Colon (tissue), 2 donors: ENCODE measurements at regions not wholly inside any gene's neighbourhood (a gene's known extent, or its start where the extent isn't known, plus 50 kb on each side); places are given as distances from the start of the nearest gene placed in this dataset.
"Not testable (repeated sequence)": the region's sequence is repeated elsewhere in the genome, so short reads cannot be mapped to it uniquely, and the experiment has no call there.

Experiments used
- FAIRE-seq: peaks from 2 replicates; lab custom pipeline; 2012; peaks lifted over from hg19 to GRCh38; lab: Jason Lieb, UNC
- donor health status: control.
- donor health status: control.

DNA sequence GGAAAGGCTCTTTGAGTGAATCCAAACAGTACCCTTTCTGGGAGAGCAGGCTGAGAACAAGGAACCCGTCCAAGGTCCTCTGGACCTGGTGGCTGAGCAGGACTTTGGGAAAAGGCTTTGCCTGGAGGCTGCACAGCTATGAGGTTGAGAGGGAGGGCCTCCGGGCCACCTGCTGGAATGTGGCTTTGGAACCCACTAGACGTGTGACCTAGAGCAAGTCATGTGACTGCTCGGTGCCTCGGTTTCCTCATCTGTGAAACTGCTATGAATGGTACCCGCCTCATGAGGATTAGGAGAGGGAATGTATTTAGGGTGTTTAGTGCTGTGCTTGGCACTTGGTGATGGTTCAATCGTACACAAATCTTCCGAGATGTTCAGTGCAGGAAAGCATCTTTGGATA lies 50.4 kb downstream of the HAPSTR1 start:
- no peak for FAIRE-seq

DNA sequence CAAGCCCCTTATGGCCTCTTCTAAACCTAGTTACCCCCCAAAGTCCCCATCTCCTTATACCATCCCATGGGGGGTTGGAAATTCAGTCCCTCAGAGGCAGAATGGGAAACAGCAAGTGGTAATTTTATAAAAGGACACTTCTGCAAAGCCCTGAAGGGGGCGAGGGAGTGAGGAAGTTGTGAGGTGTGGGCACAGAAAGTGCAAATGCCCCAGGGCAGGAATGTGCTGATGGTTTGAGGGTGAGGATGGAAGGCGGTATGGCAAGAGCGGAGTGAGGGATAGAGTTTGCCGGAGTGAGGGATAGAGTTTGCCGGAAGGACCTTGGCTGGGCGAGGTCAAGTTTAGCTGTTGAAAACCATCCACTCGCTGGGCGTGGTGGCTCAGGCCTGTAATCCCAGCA lies 52.7 kb downstream of the HAPSTR1 start:
- no peak for FAIRE-seq

DNA sequence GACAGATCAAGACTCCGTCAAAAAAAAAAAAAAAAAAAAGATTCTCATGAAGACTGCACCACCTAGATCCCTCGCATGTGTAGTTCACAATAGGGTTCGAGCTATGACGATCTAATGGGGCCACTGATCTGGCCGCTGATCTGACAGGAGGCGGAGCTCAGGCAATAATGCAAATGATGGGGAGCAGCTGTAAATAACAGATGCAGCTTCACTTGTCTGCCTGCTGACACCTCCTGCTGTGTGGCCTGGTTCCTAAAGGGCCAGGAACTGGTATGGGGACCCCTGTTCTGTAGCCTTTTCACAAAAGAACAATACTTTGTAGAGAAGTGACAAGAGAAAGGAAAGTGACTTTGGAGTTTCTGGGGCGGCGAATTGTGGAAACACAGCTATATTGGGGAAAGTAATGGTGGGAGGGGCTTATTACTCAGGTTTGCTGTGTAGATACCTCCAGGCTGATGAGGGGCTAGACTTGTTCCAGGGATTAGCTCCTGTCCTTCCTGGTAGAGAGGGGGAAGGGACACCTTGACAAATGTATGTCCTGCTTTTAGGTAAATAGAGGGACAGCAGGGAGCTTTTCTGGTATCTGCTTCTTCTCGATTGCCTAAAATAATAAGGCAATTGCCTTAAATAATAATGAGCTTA lies 57.1 kb downstream of the HAPSTR1 start:
- FAIRE-seq = no peak

DNA sequence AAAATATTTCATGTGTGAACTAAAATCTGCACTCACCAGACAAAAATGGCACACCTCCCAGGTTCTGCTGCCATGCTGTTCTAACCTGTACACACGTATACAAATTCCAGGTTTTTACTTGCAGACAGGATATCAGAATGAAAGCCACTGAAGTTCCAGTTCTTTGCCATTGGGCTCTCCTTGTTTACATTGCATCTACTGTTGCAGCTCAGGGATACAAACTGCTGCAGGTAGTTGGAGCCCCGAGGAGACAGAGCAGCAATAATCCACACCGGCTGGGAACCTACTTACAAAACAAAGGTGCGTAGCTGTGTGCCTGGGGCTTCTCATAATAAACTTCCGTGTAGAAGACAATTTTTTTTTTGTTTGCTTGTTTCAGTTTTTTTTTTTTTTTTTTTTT lies 59.6 kb downstream of the HAPSTR1 start:
- FAIRE-seq = no peak

DNA sequence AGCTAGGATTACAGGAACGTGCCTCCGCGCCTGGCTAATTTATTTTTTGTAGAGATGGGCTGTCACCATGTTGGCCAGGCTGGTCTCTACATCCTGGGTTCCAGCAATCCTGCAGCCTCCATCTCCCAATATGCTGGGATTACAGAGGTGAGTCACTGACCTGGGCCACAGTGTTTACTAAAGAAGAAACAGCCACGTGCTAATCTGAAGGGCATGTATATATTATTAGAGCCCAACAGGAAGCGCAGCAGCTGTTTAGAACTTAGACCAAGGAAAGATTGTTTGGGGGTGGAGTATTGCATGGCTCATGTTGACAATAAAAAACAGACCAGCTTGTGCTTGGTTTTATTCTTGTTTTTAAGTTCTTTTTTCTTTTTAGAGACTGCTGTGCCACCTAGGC lies 60.2 kb downstream of the HAPSTR1 start:
- no peak for FAIRE-seq

DNA sequence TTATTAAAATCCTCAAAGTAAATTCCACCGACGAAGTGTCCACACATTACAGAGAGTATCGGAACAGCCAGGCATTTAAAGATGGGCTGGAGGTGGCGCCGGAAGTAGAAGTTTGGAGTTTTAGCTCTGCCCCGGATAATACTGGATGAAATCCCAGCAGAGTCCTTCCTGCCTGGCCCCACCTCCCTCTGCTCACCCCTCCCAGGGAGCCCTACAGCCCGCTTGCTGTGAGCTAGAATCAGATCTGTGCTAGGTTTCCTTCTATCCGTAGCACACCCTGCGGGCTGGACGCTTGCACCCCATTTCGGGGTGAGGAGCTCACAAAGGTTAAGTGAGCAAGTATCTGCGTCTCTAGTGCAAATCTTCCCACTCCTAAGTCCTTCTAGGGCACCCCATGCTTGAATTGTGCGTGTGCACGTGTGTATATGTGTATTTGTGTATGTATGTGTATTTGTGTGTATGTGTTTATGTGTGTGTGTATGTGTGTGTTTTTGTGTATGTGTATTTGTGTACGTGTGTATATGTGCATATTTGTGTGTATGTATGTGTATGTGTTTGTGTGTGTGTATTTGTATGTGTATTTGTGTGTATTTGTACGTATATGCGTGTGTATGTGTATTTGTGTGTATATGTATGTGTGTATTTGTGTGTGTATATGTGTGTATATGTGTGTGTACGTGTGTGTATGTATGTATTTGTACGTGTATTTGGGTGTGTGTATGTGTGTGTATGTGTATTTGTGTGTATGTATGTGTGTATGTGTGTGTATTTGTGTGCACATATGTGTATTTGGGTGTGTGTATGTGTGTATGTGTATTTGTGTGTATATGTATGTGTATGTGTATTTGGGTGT lies 61.4 kb downstream of the HAPSTR1 start:
- FAIRE-seq = no peak

DNA sequence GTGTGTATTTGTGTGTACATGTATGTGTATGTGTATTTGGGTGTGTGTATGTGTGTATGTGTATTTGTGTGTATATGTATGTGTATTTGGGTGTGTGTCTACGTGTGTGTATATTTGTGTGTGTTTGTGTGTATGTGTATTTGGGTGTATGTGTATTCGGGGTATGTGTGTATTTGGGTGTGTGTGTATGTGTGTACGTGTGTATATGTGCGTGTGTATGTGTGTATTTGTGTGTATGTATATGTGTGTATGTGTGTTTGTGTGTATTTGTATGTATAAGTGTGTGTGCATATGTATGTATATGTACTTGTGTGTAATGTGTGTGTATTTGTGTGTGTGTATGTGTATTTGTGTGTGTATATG lies 62.0 kb downstream of the HAPSTR1 start:
- no peak for FAIRE-seq

DNA sequence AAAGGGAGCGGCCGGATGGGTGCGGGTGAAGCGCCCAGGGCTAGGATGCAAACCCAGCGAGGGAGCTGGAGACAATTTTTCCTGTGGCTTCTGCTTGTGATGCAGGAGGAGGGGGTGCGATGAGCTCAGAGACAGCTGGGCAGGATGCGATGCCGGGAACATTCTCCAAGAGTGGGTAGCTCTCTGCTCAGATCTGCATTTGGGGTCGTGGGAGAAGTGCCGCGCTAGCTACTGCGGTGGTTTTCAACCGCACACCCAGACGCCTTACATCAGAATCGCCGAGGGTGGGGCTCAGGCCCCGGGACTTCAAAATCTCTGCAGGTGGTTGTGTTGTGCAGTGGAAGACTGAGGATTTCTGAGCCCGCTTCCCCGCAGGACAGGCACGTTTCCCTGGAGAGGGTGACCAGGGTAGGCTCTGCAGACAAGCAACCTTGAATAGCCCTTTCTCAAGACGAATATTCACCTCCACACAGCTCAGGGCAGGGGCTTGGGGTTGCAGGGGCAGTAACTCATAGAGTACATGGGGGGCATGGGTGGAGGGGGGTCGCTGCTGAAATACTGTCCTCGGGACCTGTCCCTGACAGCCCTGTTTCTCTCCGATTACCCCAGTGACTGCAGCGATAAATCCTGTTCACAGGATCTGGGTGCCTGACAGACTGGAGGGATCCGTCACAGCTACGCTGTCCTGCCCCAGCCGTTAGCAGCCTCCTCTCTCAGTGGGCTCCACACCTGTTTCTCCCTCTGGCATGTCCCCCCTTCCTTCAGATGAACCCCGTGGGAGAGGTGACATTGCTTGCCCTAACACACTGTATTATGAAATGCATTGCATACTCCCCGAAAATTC lies 63.3 kb downstream of the HAPSTR1 start:
- FAIRE-seq = no peak

DNA sequence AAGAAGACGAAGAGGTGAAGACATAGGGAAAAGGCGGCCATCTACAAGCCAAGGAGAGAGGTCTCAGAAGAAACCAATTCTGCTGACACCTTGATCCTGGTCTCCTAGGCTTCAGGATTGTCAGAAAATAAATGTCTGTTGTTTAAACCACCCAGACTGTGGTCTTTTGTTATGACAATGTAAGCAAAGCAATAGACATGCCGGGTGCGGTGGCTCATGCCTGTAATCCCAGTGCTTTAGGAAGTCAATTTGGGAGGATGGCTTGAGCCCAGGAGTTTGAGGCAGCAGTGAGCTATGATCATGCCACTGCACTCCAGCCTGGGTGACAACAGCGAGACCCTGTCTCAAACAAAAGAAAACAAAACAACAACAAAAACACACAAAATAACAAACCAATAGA lies 64.4 kb downstream of the HAPSTR1 start:
- FAIRE-seq = no peak

DNA sequence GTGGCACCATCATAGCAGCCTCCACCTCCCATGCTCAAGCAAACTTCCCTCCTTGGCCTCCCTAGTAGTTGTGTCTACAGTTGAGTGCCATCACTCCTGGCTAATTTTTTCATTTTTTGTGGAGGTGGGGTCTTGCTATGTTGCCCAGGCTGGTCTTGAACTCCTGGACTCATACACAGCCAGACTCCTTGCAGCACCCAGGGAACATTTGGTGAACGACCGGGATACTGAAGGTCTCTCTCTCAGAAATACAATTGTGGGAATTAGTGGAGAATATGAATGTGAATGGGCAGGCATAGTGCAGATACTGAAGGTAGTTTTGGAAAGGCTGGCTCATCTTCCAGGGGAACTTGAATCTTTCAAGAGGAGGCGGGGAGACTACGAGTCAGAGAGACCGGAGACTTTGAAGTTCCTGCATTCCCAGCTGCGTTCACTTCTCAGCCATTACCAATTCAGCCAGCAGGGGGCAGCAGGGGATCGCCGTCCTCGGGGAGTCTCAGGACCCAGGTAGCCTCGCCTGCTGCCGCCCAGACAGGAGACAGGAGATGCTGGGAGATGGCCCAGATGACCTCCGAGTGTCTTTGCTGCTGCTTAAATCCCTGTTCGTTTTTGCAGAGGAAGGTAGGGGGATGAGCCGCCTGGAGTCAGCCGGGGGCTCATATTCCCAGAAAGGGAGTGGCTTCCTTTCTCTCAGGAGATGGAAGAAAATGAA lies 68.6 kb downstream of the HAPSTR1 start:
- FAIRE-seq = no peak

DNA sequence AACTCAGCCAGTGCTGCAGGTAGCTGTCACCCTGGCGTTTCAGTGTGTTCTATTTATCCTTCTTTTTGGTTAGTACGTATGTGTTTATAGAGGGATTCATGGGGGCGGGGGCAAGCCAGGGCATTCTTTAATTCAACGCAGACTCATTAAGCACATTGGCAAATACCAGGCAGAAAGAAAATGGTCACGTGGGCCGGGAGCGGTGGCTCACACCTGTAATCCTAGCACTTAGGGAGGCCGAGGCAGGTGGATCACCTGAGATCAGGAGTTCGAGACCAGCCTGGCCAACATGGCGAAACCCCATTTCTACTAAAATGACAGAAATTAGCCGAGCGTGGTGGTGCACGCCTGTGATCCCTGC lies 69.1 kb downstream of the HAPSTR1 start:
- no peak for FAIRE-seq

DNA sequence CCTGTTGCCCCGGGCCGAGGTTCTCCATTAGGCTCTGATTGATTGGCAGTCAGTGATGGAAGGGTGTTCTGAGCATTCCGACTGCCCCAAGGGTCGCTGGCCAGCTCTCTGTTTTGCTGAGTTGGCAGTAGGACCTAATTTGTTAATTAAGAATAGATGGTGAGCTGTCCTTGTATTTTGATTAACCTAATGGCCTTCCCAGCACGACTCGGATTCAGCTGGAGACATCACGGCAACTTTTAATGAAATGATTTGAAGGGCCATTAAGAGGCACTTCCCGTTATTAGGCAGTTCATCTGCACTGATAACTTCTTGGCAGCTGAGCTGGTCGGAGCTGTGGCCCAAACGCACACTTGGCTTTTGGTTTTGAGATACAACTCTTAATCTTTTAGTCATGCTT lies 74.2 kb downstream of the HAPSTR1 start:
- no peak for FAIRE-seq

DNA sequence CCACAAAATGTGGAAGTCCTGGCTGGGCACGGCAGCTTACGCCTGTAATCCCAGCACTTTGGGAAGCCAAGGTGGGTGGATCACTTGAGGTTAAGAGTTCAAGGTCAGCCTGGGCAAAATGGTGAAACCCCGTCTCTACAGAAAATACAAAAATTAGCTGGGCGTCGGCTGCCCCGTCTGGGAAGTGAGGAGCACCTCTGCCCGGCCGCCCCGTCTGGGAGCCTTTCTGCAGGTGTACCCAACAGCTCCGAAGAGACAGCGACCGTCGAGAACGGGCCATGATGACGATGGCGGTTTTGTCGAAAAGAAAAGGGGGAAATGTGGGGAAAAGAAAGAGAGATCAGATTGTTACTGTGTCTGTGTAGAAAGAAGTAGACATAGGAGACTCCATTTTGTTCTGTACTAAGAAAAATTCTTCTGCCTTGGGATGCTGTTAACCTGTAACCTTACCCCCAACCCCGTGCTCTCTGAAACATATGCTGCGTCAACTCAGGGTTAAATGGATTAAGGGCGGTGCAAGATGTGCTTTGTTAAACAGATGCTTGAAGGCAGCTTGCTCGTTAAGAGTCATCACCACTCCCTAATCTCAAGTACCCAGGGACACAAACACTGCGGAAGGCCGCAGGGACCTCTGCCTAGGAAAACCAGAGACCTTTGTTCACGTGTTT lies 75.0 kb downstream of the HAPSTR1 start:
- not testable (repeated sequence) for FAIRE-seq

DNA sequence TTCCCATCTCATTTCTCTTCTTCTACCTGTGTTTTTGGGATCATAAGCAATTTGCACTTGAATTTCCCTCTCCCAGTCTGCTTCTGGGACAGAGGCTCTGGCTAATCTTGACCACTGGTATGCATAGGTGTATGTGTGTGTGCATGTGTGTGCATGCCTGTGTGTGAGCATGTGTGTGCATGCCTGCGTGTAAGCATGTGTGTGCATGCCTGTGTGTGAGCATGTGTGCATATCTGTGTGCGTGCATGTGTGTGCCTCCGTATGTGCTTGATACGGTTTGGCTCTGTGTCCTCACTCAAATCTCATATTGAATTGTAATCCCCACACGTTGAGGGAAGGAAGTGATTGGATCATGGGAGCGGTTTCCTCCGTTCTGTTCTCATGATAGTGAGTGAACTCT lies 77.7 kb downstream of the HAPSTR1 start:
- FAIRE-seq = no peak

DNA sequence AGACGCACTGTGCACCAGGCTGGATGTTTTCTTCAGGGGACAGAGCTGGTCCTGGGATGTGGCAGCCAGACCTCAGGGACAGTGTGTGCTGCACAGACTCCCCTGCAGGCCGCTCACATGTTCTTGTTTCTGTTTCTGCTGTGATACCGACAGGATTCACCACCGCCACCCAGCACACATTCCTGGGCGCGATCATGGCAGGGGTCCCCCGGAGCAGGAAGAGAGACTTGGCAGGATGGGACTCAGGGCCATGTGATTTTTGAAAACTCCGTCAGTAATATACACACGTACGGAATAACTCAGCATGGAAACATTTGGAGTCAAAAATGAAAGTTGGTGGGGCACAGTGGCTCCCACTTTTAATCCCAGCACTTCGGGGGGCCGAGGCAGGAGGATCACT lies 79.0 kb downstream of the HAPSTR1 start:
- FAIRE-seq = no peak

DNA sequence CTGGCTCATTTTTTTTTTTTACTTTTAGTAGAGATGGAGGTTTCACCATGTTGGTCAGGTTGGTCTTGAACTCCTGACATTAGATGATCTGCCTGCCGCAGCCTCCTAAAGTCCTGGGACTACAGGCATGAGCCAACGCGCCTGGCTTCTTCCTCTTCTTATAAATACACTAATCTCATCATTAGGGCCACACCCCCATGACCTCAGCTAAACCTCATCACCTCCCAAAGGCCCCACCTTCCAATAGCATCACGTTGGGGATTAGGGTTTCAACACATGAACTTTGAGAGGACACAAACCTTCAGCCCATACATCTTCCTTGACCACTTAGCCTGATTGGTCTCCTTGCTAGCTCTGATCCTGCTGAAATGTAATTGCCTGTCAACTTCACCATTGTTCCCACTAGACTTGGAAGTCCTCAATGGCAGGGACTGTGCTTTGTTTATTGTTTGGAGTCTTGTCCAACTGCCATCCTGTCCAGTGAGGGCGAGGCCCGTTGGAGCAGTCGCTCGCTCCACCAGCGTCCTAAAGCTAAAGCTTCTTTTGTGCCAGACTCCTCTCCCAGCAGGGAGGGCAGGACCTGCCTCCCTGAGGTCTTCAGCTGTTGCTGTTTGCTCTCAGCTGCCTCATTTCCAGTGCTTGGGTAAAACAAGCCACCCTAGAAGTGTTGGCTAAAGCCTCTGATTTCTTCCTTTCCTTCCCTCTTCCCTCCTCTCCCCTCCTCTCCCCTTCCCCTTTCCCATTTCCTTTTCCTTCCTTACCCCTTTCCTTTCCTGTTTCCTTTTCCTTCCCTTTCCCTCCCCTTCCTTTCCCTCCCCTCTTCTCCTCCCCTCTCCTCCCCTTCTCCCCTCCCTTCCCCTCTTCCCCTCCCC lies 85.3 kb downstream of the HAPSTR1 start:
- no peak for FAIRE-seq

DNA sequence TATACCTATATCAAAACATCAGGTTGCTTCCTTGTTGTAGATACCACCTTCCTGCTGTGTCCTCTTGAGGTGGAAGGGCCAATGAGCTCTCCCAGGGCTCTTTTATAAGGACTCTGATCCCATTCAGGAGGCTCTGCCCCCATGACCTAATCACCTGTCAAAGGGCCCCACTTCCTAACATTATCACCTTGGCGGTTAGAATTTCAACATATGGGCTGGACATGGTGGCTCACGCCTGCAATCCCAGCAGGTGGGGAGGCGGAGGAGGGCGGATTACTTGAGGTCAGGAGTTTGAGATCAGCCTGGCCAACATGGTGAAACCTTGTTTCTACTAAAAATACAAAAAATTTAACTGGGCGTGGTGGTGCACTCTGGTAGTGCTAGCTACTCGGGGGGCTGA lies 86.4 kb downstream of the HAPSTR1 start:
- no peak for FAIRE-seq

DNA sequence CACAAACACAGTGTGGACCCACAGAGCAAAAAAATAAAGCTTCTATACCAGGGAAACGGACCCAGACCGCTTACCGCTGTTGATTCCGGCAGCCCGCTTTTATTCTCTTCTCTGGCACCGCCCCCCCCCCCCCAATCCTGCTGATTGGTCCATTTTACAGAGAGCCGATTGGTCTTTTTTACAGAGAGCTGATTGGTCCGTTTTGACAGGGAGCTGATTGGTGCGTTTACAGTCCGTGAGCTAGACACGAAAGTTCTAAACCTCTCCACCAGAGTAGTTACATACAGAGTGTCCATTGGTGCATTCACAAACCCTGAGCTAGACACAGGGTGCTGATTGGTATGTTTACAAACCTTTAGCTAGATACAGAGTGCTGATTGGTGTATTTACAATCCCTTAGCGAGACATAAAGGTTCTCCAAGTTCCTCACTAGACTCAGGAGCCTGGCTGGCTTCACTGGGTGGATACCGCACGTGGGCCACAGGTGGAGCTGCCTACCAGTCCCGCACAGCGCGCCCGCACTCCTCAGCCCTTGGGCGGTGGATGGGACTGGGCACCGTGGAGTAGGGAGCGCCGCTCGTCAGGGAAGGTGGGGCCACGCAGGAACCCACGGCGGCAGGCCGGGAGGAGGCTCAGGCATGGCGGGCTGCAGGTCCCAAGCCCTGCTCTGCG lies 92.4 kb downstream of the HAPSTR1 start:
- no peak for FAIRE-seq

DNA sequence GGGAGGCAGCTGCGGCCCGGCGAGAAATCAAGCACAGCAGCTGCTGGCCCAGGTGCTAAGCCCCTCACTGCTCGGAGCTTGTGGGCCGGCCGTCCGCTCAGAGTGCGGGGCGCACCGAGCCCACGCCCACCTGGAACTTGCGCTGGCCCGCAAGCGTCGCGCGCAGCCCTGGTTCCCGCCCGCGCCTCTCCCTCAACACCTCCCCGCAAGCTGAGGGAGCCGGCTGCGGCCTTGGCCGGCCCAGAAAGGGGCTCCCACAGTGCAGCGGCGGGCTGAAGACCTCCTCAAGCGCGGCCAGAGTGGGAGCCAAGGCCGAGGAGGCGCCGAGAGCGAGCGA lies 92.9 kb downstream of the HAPSTR1 start:
- FAIRE-seq = no peak

DNA sequence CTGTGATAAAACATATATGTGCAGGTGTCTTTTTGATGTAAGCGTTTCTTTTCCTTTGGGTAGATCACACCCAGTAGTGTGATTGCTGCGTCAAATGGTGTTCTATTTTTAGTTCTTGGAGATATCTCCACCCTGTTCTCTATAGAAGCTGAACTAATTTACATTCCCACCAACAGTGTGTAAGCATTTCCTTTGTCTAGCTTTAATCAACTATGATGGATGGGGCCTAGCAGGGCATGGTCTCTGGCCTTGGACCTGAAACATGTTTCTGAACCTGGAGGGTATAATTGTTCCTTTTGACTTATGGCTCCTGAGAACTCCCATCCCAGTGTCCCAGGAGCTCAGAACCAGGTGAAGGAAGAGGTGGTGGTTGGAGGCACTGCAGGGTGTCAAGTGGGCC lies 93.9 kb downstream of the HAPSTR1 start:
- FAIRE-seq = no peak

DNA sequence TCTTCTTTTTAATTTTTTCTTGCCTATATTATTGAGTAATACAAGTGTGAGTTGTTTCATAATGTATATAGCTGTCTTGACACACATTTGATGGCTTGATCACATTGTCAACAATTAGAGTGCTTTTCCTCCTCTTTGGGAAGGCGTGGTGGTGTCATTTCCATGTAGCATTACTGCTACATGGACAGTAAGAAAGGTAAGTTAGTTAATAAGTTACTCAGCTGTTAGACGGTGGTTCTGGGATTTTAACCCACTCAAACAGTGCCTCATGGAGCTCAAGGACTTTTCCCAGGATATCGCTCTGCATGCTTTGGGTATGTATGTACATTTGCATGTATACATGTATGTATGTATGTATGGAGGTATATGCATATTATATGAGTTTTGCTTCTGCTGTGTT lies 94.6 kb downstream of the HAPSTR1 start:
- FAIRE-seq = no peak
